H1 (cell line): ENCODE measurements at regions not wholly inside any gene's neighbourhood (a gene's known extent, or its start where the extent isn't known, plus 50 kb on each side); places are given as distances from the start of the nearest gene placed in this dataset.

Source experiments
- CTCF ChIA-PET: fragments of 300-600 bp; sonication (Branson Sonifier 250); formaldehyde crosslinking; loops from one replicate; lab custom pipeline; 2021; ENCODE audit not compliant: partially characterized antibody; lab: Charles Lee
- POLR2A ChIA-PET: fragments of 300-600 bp; sonication (Branson Sonifier 250); formaldehyde crosslinking; loops from one replicate; lab custom pipeline; 2021; ENCODE audit warnings: inconsistent platforms; ENCODE audit not compliant: partially characterized antibody; lab: Charles Lee
- DNase-seq, 2 experiments: peaks; one replicate each; pipeline versions ENCODE4 v3.0.0 to v3.0.0-alpha.2; 2010 to 2022; ENCODE audit warnings: low spot score in 2 of 2, low read depth in 1 of 2, mixed read lengths in 1 of 2
- FAIRE-seq: peaks from 2 replicates; lab custom pipeline; 2011; peaks lifted over from hg19 to GRCh38; lab: Jason Lieb, UNC
- H2AFZ ChIP-seq: 2 replicates; pipeline ENCODE4 v1.8.1; 2012; ENCODE audit warnings: low read length, inconsistent platforms
- H2AK5ac ChIP-seq: 2 replicates; pipeline ENCODE4 v1.6.1; 2013; ENCODE audit warnings: low read depth, low read length
- H2BK120ac ChIP-seq: replicated peaks from 2 replicates; pipeline ENCODE3; 2013; ENCODE audit warnings: low read depth, low read length, inconsistent platforms
- H2BK12ac ChIP-seq: 2 replicates; pipeline ENCODE4 v1.6.1; 2013; ENCODE audit warnings: low read depth, low read length
- H2BK15ac ChIP-seq: 2 replicates; pipeline ENCODE4 v1.6.1; 2013; ENCODE audit warnings: low read length
- H2BK20ac ChIP-seq: 2 replicates; pipeline ENCODE4 v1.6.1; 2013; ENCODE audit warnings: low read length
- H2BK5ac ChIP-seq: 2 replicates; pipeline ENCODE4 v1.6.1; 2013; ENCODE audit warnings: low read depth, low read length
- H3K14ac ChIP-seq: 2 replicates; pipeline ENCODE4 v1.6.1; 2013; ENCODE audit warnings: inconsistent platforms; ENCODE audit not compliant: insufficient read length
- H3K18ac ChIP-seq: 2 replicates; pipeline ENCODE4 v1.6.1; 2013; ENCODE audit warnings: low read length; ENCODE audit errors: extremely low read depth
- H3K23ac ChIP-seq: 2 replicates; pipeline ENCODE4 v1.6.1; 2013; ENCODE audit warnings: inconsistent platforms; ENCODE audit not compliant: insufficient read length
- H3K23me2 ChIP-seq: 2 replicates; pipeline ENCODE4 v1.6.1; 2013; ENCODE audit warnings: low read depth, low read length
- H3K27ac ChIP-seq: 2 replicates; pipeline ENCODE4 v1.6.1; 2011; ENCODE audit warnings: low read depth, low read length, inconsistent platforms
- H3K27me3 ChIP-seq, 4 experiments: replicated peaks in 1 of 4; 1 replicate in 1 of 4; 2 replicates in 3 of 4; pipeline versions ENCODE4 v1.6.1 to v1.8.1; 2011 to 2013; ENCODE audit warnings: low read length in 3 of 4, mild to moderate bottlenecking in 3 of 4, inconsistent platforms in 2 of 4, mixed read lengths in 2 of 4, moderate library complexity in 1 of 4; ENCODE audit not compliant: control insufficient read depth in 3 of 4, insufficient read depth in 3 of 4; ENCODE audit errors: extremely low read depth in 1 of 4
- H3K36me3 ChIP-seq, 4 experiments: 2 replicates each; pipeline versions ENCODE4 v1.6.1 to v1.8.1; 2011 to 2013; ENCODE audit warnings: mild to moderate bottlenecking in 4 of 4, low read length in 3 of 4, moderate library complexity in 2 of 4, control low read depth in 1 of 4, inconsistent platforms in 1 of 4; ENCODE audit not compliant: insufficient read depth in 4 of 4, control insufficient read depth in 2 of 4
- H3K4ac ChIP-seq: replicated peaks from 2 replicates; pipeline ENCODE3; 2013; ENCODE audit warnings: low read length, low read depth, mixed read lengths, inconsistent platforms; ENCODE audit not compliant: insufficient read length
- H3K4me1 ChIP-seq, 4 experiments: replicated peaks in 1 of 4; 1 replicate in 1 of 4; 2 replicates in 3 of 4; pipeline versions ENCODE4 v1.6.1 to v1.8.1; 2011 to 2013; ENCODE audit warnings: low read length in 3 of 4, inconsistent platforms in 2 of 4, mixed read lengths in 1 of 4; ENCODE audit not compliant: insufficient read depth in 4 of 4, control insufficient read depth in 3 of 4
- H3K4me2 ChIP-seq, 2 experiments: 2 replicates each; pipeline versions ENCODE4 v1.6.1 to v1.8.1; 2011 to 2013; ENCODE audit warnings: low read depth in 2 of 2, low read length in 2 of 2, control low read depth in 1 of 2, inconsistent platforms in 1 of 2, mild to moderate bottlenecking in 1 of 2; ENCODE audit not compliant: insufficient read depth in 1 of 2
- H3K4me3 ChIP-seq, 4 experiments: fragments of 200-600, 300-600 bp in 1 of 4; sonication (generic), shearing (Covaris generic), sonication (Bioruptor Twin) in 1 of 4; 2 replicates each; pipeline versions ENCODE4 v1.5.1 to v1.8.1; 2011 to 2016; ENCODE audit warnings: low read length in 4 of 4, low read depth in 3 of 4, control low read depth in 2 of 4, inconsistent platforms in 2 of 4, mild to moderate bottlenecking in 2 of 4, mixed read lengths in 1 of 4, moderate library complexity in 1 of 4; ENCODE audit not compliant: insufficient read depth in 2 of 4; ENCODE audit errors: extremely low read depth in 1 of 4
- H3K56ac ChIP-seq: replicated peaks from 2 replicates; pipeline ENCODE3; 2013; ENCODE audit warnings: low read depth, mild to moderate bottlenecking, mixed read lengths, low read length, inconsistent platforms; ENCODE audit not compliant: insufficient read length
- H3K79me1 ChIP-seq: 2 replicates; pipeline ENCODE4 v1.6.1; 2013; ENCODE audit warnings: low read depth, low read length, control low read depth
- H3K79me2 ChIP-seq, 2 experiments: 2 replicates each; pipeline versions ENCODE4 v1.6.1 to v1.8.1; 2012 to 2013; ENCODE audit warnings: low read length in 2 of 2, mild to moderate bottlenecking in 2 of 2, inconsistent platforms in 1 of 2; ENCODE audit not compliant: insufficient read depth in 2 of 2, control insufficient read depth in 1 of 2
- H3K9ac ChIP-seq, 4 experiments: replicated peaks in 1 of 4; 1 replicate in 1 of 4; 2 replicates in 3 of 4; pipeline versions ENCODE4 v1.6.1 to v1.8.1; 2011 to 2013; ENCODE audit warnings: low read depth in 3 of 4, low read length in 3 of 4, control low read depth in 2 of 4, mild to moderate bottlenecking in 2 of 4, moderate library complexity in 2 of 4, inconsistent platforms in 1 of 4; ENCODE audit errors: extremely low read depth in 1 of 4
- H3K9me3 ChIP-seq, 2 experiments: 2 replicates each; pipeline versions ENCODE4 v1.6.1 to v1.8.1; 2012 to 2013; ENCODE audit warnings: mild to moderate bottlenecking in 2 of 2, moderate library complexity in 2 of 2, control low read depth in 1 of 2, inconsistent platforms in 1 of 2, low read depth in 1 of 2, low read length in 1 of 2, mixed read lengths in 1 of 2; ENCODE audit not compliant: insufficient read depth in 2 of 2
- H4K20me1 ChIP-seq, 2 experiments: replicated peaks in 1 of 2; 2 replicates each; pipeline versions ENCODE3 to v1.8.1; 2011 to 2013; ENCODE audit warnings: inconsistent platforms in 2 of 2, low read length in 2 of 2, mild to moderate bottlenecking in 1 of 2; ENCODE audit not compliant: insufficient read depth in 2 of 2, control insufficient read depth in 1 of 2
- H4K5ac ChIP-seq: 2 replicates; pipeline ENCODE4 v1.6.1; 2013; ENCODE audit warnings: low read length, low read depth, mixed read lengths, inconsistent platforms; ENCODE audit not compliant: insufficient read length
- H4K8ac ChIP-seq: 2 replicates; pipeline ENCODE4 v1.8.0; 2013; ENCODE audit warnings: mild to moderate bottlenecking, moderate library complexity, low read length, inconsistent platforms; ENCODE audit not compliant: insufficient read depth; ENCODE audit errors: extremely low read depth
- H4K91ac ChIP-seq: replicated peaks from 2 replicates; pipeline ENCODE3; 2013; ENCODE audit warnings: low read length, mixed read lengths, inconsistent platforms; ENCODE audit not compliant: insufficient read length
- CHD1 ChIP-seq: IDR thresholded peaks from 2 replicates; pipeline ENCODE4 v1.6.1; 2012; ENCODE audit warnings: low read depth, low read length, improper control_type of control experiment
- CTBP2 ChIP-seq: IDR thresholded peaks from 2 replicates; pipeline ENCODE4 v1.7.0; 2011; ENCODE audit warnings: borderline replicate concordance, mild to moderate bottlenecking, moderate library complexity, mixed read lengths, low read length; ENCODE audit not compliant: insufficient read depth, insufficient read length
- GABPA ChIP-seq: IDR thresholded peaks from 2 replicates; pipeline ENCODE4 v1.6.1; 2011; ENCODE audit warnings: mild to moderate bottlenecking, low read length, moderate library complexity, borderline replicate concordance; ENCODE audit not compliant: insufficient read depth
- KDM4A ChIP-seq: IDR thresholded peaks from one replicate; pipeline ENCODE4 v1.7.1; 2012; ENCODE audit warnings: low read depth, mild to moderate bottlenecking, moderate library complexity, low read length, inconsistent platforms; ENCODE audit not compliant: severe bottlenecking
- MAFK ChIP-seq: IDR thresholded peaks from 2 replicates; pipeline ENCODE4 v1.6.1; 2012; ENCODE audit warnings: low read depth, mild to moderate bottlenecking, improper control_type of control experiment, low read length
- NANOG ChIP-seq: IDR thresholded peaks from 2 replicates; pipeline ENCODE4 v1.6.1; 2011; ENCODE audit warnings: low read length, low read depth, mild to moderate bottlenecking, inconsistent platforms; ENCODE audit not compliant: insufficient read depth, poor library complexity, severe bottlenecking
- RBBP5 ChIP-seq: IDR thresholded peaks from 2 replicates; pipeline ENCODE4 v1.7.1; 2012; ENCODE audit warnings: low read depth, mild to moderate bottlenecking, inconsistent platforms, low read length, moderate library complexity, borderline replicate concordance
- SAP30 ChIP-seq: fragments of 300-600 bp; sonication (generic); IDR thresholded peaks from 2 replicates; pipeline ENCODE4 v1.7.1; 2012; ENCODE audit warnings: low read length, moderate library complexity, mild to moderate bottlenecking, inconsistent platforms; ENCODE audit not compliant: insufficient read depth, insufficient replicate concordance
- SIRT6 ChIP-seq: IDR thresholded peaks from one replicate; pipeline ENCODE4 v1.7.1; 2012; ENCODE audit warnings: low read length, inconsistent platforms
- SUZ12 ChIP-seq: fragments of 200-600 bp; sonication (generic); IDR thresholded peaks from 2 replicates; pipeline ENCODE4 v1.6.1; 2012; ENCODE audit warnings: mild to moderate bottlenecking, inconsistent platforms, low read length, moderate library complexity, mixed read lengths
- WGBS, 2 experiments: shearing (Covaris generic) in 1 of 2; methylation state at CpG; one replicate each; pipeline versions ENCODE4 v1.1.6 to v1.1.7; 2013 to 2015; ENCODE audit warnings: low lambda C conversion rate in 2 of 2, mixed read lengths in 2 of 2, inconsistent platforms in 1 of 2, low coverage in 1 of 2, missing lambda C conversion rate in 1 of 2; ENCODE audit not compliant: insufficient replicate concordance in 2 of 2, insufficient coverage in 1 of 2, insufficient read length in 1 of 2; ENCODE audit errors: extremely low coverage in 1 of 2, missing lambda C conversion rate in 1 of 2; 5-methylcytosine and 5-hydroxymethylcytosine counted together

GRCh38 chr1:65694126-65694525 is 98.6 kb upstream of the PDE4B start:
- TF ChIP-seq SUZ12 (no peak), SAP30 (no peak), MAFK (no peak), SIRT6 (no peak), RBBP5 (no peak), CTBP2 (no peak), CHD1 (no peak), GABPA (no peak), NANOG (no peak), KDM4A (no peak)
- H2BK5ac ChIP-seq, result no peak overlapping the region
- no peaks in the 10 kb centered on the region for H3K23me2 ChIP-seq
- no peak overlapping the region for H3K23ac ChIP-seq
- no peaks in the 10 kb centered on the region for H3K36me3 ChIP-seq
- no peak overlapping the region for H4K91ac ChIP-seq
- no peak overlapping the region for H2AK5ac ChIP-seq
- H3K4me3 ChIP-seq, result no peak overlapping the region
- no peak overlapping the region for H2AFZ ChIP-seq
- H3K79me2 ChIP-seq, result no peaks in the 10 kb centered on the region
- no peaks in the 10 kb centered on the region for H3K79me1 ChIP-seq
- no peak overlapping the region for H4K5ac ChIP-seq
- no peaks in the 10 kb centered on the region for H3K9me3 ChIP-seq
- no peak overlapping the region for H2BK12ac ChIP-seq
- H2BK120ac ChIP-seq, result no peak overlapping the region
- FAIRE-seq, result no peak
- CTCF ChIA-PET, result interaction anchor here (0.7 to 3.1 kb wide), 4 partner anchors 9 to 548 kb away, joined by 3 to 13 read pairs (median 4); no protein-coding TSS in a partner anchor
- no peak overlapping the region for H3K4ac ChIP-seq
- H4K8ac ChIP-seq, result no peak overlapping the region
- no peak overlapping the region for H3K14ac ChIP-seq
- no peak overlapping the region for H3K18ac ChIP-seq
- no peak overlapping the region for H3K56ac ChIP-seq
- 83% methylated on average over 2 of the region's 2 CpGs; no CpG with 5 or more reads in 1 of the 2 experiments for WGBS, 2 experiments
- H2BK20ac ChIP-seq, result no peak overlapping the region
- no peaks in the 10 kb centered on the region for H3K27me3 ChIP-seq
- no peaks in the 10 kb centered on the region for H4K20me1 ChIP-seq
- DNase-seq, result no peak
- no peak overlapping the region for H3K4me2 ChIP-seq
- H3K9ac ChIP-seq, result no peak overlapping the region
- POLR2A ChIA-PET, result no interaction called here
- no peaks in the 10 kb centered on the region for H3K4me1 ChIP-seq
- no peak overlapping the region for H3K27ac ChIP-seq
- H2BK15ac ChIP-seq, result no peak overlapping the region
